Stomach smooth muscle (tissue), 2 donors: ENCODE measurements at regions not wholly inside any gene's neighbourhood (a gene's known extent, or its start where the extent isn't known, plus 50 kb on each side); places are given as distances from the start of the nearest gene placed in this dataset.

Experiments used
- H3K27ac ChIP-seq: one replicate; pipeline ENCODE4 v1.7.0; 2013; ENCODE audit warnings: mild to moderate bottlenecking, low read length, inconsistent platforms
- H3K27me3 ChIP-seq, 2 donors: one replicate each; pipeline ENCODE4 v1.7.0; 2013; ENCODE audit warnings: low read length in 2 of 2; ENCODE audit not compliant: insufficient read depth in 2 of 2, control insufficient read depth in 1 of 2
- H3K36me3 ChIP-seq, 2 donors: one replicate each; pipeline ENCODE4 v1.7.0; 2013; ENCODE audit warnings: low read length in 2 of 2; ENCODE audit not compliant: control insufficient read depth in 2 of 2, insufficient read depth in 2 of 2
- H3K4me1 ChIP-seq: one replicate; pipeline ENCODE4 v1.7.0; 2013; ENCODE audit warnings: low read length; ENCODE audit not compliant: control insufficient read depth, insufficient read depth
- H3K4me3 ChIP-seq, 2 donors: one replicate each; pipeline ENCODE4 v1.7.0; 2013; ENCODE audit warnings: low read length in 2 of 2
- H3K9ac ChIP-seq, 2 donors: one replicate each; pipeline ENCODE4 v1.7.0; 2013; ENCODE audit warnings: low read length in 2 of 2, mild to moderate bottlenecking in 1 of 2
- H3K9me3 ChIP-seq, 2 donors: one replicate each; pipeline ENCODE4 v1.7.0; 2013; ENCODE audit warnings: low read length in 2 of 2; ENCODE audit not compliant: control insufficient read depth in 2 of 2
- donor health status: healthy.
- donor health status: Pancreatic carcinoma.

- Histone ChIP-seq H3K4me1 (no peaks in the 10 kb centered on the region), H3K27ac (no peak overlapping the region), H3K9ac (no peak overlapping the region), H3K4me3 (no peak overlapping the region), H3K9me3 (peaks cover 3 to 6% of the 10 kb centered on the region in 2 donors), H3K27me3 (no peaks in the 10 kb centered on the region), H3K36me3 (no peaks in the 10 kb centered on the region)
Observed at GRCh38 chr3:160141485-160142185, 83.6 kb upstream of the C3orf80 start.

- H3K36me3 ChIP-seq: no peaks in the 10 kb centered on the region
- no peak overlapping the region for H3K27ac ChIP-seq
- H3K9ac ChIP-seq: no peak overlapping the region
- H3K9me3 ChIP-seq: peaks cover 3 to 6% of the 10 kb centered on the region in 2 donors
- no peaks in the 10 kb centered on the region for H3K27me3 ChIP-seq
- H3K4me1 ChIP-seq: no peaks in the 10 kb centered on the region
- H3K4me3 ChIP-seq: no peak overlapping the region
Observed at GRCh38 chr3:160143482-160143881, 81.7 kb upstream of the C3orf80 start.

GRCh38 chr3:160150066-160150465 lies 75.2 kb upstream of the C3orf80 start:
- Histone ChIP-seq H3K27me3 (no peaks in the 10 kb centered on the region), H3K36me3 (no peaks in the 10 kb centered on the region), H3K4me3 (no peak overlapping the region), H3K9me3 (no peaks in the 10 kb centered on the region), H3K27ac (no peak overlapping the region), H3K9ac (no peak overlapping the region), H3K4me1 (no peaks in the 10 kb centered on the region)

GRCh38 chr3:160150525-160150924 lies 74.7 kb upstream of the C3orf80 start:
- no peak overlapping the region for H3K27ac ChIP-seq
- H3K27me3 ChIP-seq: no peaks in the 10 kb centered on the region
- H3K9ac ChIP-seq: no peak overlapping the region
- no peaks in the 10 kb centered on the region for H3K36me3 ChIP-seq
- H3K4me1 ChIP-seq: no peaks in the 10 kb centered on the region
- H3K4me3 ChIP-seq: no peak overlapping the region
- no peaks in the 10 kb centered on the region for H3K9me3 ChIP-seq

- Histone ChIP-seq H3K27ac (no peak overlapping the region), H3K4me1 (no peaks in the 10 kb centered on the region), H3K27me3 (no peaks in the 10 kb centered on the region), H3K36me3 (no peaks in the 10 kb centered on the region), H3K9ac (no peak overlapping the region), H3K4me3 (no peak overlapping the region), H3K9me3 (no peaks in the 10 kb centered on the region)
Observed at GRCh38 chr3:160152638-160153037, 72.6 kb upstream of the C3orf80 start.

- Histone ChIP-seq H3K27ac (no peak overlapping the region), H3K9me3 (no peaks in the 10 kb centered on the region), H3K36me3 (no peaks in the 10 kb centered on the region), H3K9ac (no peak overlapping the region), H3K27me3 (peaks cover 0 to 2% of the 10 kb centered on the region in 2 donors), H3K4me3 (no peak overlapping the region), H3K4me1 (no peaks in the 10 kb centered on the region)
Observed at GRCh38 chr3:160154033-160154432, 71.2 kb upstream of the C3orf80 start.

GRCh38 chr3:160154596-160154995 lies 70.6 kb upstream of the C3orf80 start:
- H3K27me3 ChIP-seq: peaks cover 0 to 2% of the 10 kb centered on the region in 2 donors
- no peaks in the 10 kb centered on the region for H3K36me3 ChIP-seq
- H3K9me3 ChIP-seq: no peaks in the 10 kb centered on the region
- H3K4me1 ChIP-seq: no peaks in the 10 kb centered on the region
- H3K27ac ChIP-seq: no peak overlapping the region
- no peak overlapping the region for H3K4me3 ChIP-seq
- no peak overlapping the region for H3K9ac ChIP-seq

GRCh38 chr3:160157321-160157720 lies 67.9 kb upstream of the C3orf80 start:
- no peaks in the 10 kb centered on the region for H3K36me3 ChIP-seq
- H3K9me3 ChIP-seq: no peaks in the 10 kb centered on the region
- no peak overlapping the region for H3K27ac ChIP-seq
- peaks cover 0 to 2% of the 10 kb centered on the region in 2 donors for H3K27me3 ChIP-seq
- H3K4me3 ChIP-seq: no peak overlapping the region
- H3K9ac ChIP-seq: no peak overlapping the region
- no peaks in the 10 kb centered on the region for H3K4me1 ChIP-seq

DNA sequence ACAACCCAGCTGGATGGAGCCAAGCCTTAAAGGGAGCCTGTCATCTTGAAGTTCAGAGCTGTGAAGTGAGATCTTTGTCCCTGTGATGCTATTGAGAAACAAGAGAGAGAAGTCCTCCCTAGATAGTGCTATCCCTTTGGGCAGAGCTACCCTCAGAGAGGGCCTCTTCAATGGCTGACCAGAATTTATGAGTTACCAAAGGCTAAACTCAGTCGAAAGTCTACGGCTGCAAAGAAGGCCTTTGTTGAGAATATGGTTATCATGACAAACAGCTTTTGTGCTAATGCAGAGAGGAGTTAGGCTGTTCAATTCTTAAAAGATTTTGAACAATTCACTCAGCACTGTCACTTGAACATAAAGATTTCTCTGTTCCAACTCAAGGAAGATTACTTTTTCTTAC lies 65.9 kb upstream of the C3orf80 start:
- no peak overlapping the region for H3K27ac ChIP-seq
- no peaks in the 10 kb centered on the region for H3K9me3 ChIP-seq
- H3K4me3 ChIP-seq: no peak overlapping the region
- no peaks in the 10 kb centered on the region for H3K36me3 ChIP-seq
- peaks cover 0 to 2% of the 10 kb centered on the region in 2 donors for H3K27me3 ChIP-seq
- no peaks in the 10 kb centered on the region for H3K4me1 ChIP-seq
- H3K9ac ChIP-seq: no peak overlapping the region

GRCh38 chr3:160159806-160160205 lies 65.4 kb upstream of the C3orf80 start:
- no peaks in the 10 kb centered on the region for H3K36me3 ChIP-seq
- no peak overlapping the region for H3K9ac ChIP-seq
- no peak overlapping the region for H3K4me3 ChIP-seq
- H3K27me3 ChIP-seq: peaks cover 0 to 2% of the 10 kb centered on the region in 2 donors
- no peak overlapping the region for H3K27ac ChIP-seq
- no peaks in the 10 kb centered on the region for H3K9me3 ChIP-seq
- H3K4me1 ChIP-seq: no peaks in the 10 kb centered on the region

- peaks cover 0 to 2% of the 10 kb centered on the region in 2 donors for H3K27me3 ChIP-seq
- no peak overlapping the region for H3K4me3 ChIP-seq
- H3K9me3 ChIP-seq: no peaks in the 10 kb centered on the region
- H3K4me1 ChIP-seq: no peaks in the 10 kb centered on the region
- H3K27ac ChIP-seq: no peak overlapping the region
- H3K9ac ChIP-seq: no peak overlapping the region
- no peaks in the 10 kb centered on the region for H3K36me3 ChIP-seq
Observed at GRCh38 chr3:160161921-160162320, 63.3 kb upstream of the C3orf80 start.
